ENCODE measurements at regions not wholly inside any gene's neighbourhood (a gene's known extent, or its start where the extent isn't known, plus 50 kb on each side); places are given as distances from the start of the nearest gene placed in this dataset.

GRCh38 chr12:68490476-68490875, 120.2 kb upstream of the RAP1B start:
- 82% methylated on average over 1 of the region's 1 CpG for WGBS (ENCODE audit: low lambda C conversion rate)

More at GRCh38 chr12:68490476-68490875, 120.2 kb upstream of the RAP1B start:
- Histone ChIP-seq H3K27ac (ENCODE audit: low read depth in 2 of 2, low read length in 1 of 2) (no peak overlapping the region), H3K36me3 (replicated peaks in 1 of 2; ENCODE audit: control insufficient read depth in 1 of 2, insufficient read depth in 2 of 2, low read length in 1 of 2) (no peaks in the 10 kb centered on the region), H3K27me3 (ENCODE audit: insufficient read depth) (no peaks in the 10 kb centered on the region), H3K9me2 (no peaks in the 10 kb centered on the region), H3K4me3 (ENCODE audit: low read depth in 2 of 2, low read length in 1 of 2) (no peak overlapping the region), H3K9me3 (no peaks in the 10 kb centered on the region), H3K9ac (no peak overlapping the region), H3K79me2 (ENCODE audit: insufficient read depth) (no peaks in the 10 kb centered on the region), H3K4me2 (no peak overlapping the region), H3K4me1 (ENCODE audit: control insufficient read depth in 1 of 2, insufficient read depth in 2 of 2, low read depth in 1 of 2, low read length in 1 of 2) (peaks cover 0 to 2% of the 10 kb centered on the region in 2 experiments; a peak in 1 of 4 replicates), H4K20me1 (ENCODE audit: insufficient read depth) (no peaks in the 10 kb centered on the region), H2AFZ (ENCODE audit: low read depth) (no peak overlapping the region), H3F3A (replicated peaks; ENCODE audit: insufficient read depth) (peaks cover 3% of the 10 kb centered on the region)
- CTCF ChIA-PET = no interaction called here
- no peak for DNase-seq
- TF ChIP-seq ZBTB33 (IDR thresholded peaks at IDR 0.05; ENCODE audit: borderline replicate concordance, low read depth) = no peak
- no peak for TF ChIP-seq PBX3 (IDR thresholded peaks at IDR 0.05)
- TF ChIP-seq GABPA (IDR thresholded peaks at IDR 0.05; ENCODE audit: low read depth) = no peak
- TF ChIP-seq RCOR1 (IDR thresholded peaks at IDR 0.05; ENCODE audit: low read length) = no peak
- no peak for TF ChIP-seq POLR2AphosphoS5 (IDR thresholded peaks at IDR 0.05; ENCODE audit: low read depth, low read length)
- TF ChIP-seq FOXM1 (IDR thresholded peaks at IDR 0.05; ENCODE audit: low read depth) = no peak
- no peak for TF ChIP-seq REST (IDR thresholded peaks at IDR 0.05; ENCODE audit: low read depth, low read length)
- no peak for TF ChIP-seq FOXJ3 (CRISPR knock-in tag; IDR thresholded peaks at IDR 0.05)
- no peak for TF ChIP-seq USF1 (IDR thresholded peaks at IDR 0.05; ENCODE audit: borderline replicate concordance, low read depth)
- TF ChIP-seq YY1 (IDR thresholded peaks at IDR 0.05; ENCODE audit: low read depth) = no peak
- POLR2A ChIA-PET = no interaction called here
